ENCODE measurements at regions not wholly inside any gene's neighbourhood (a gene's known extent, or its start where the extent isn't known, plus 50 kb on each side); places are given as distances from the start of the nearest gene placed in this dataset.

- Mint-ChIP-seq H3K27me3 (ENCODE audit: unreplicated experiment) (peaks cover 8% of the 10 kb centered on the region), H3K4me1 (ENCODE audit: unreplicated experiment) (peaks cover 21% of the 10 kb centered on the region), H3K27ac (ENCODE audit: unreplicated experiment) (no peak overlapping the region), H3K9me3 (ENCODE audit: unreplicated experiment) (no peaks in the 10 kb centered on the region), H3K36me3 (ENCODE audit: low read depth, unreplicated experiment) (no peaks in the 10 kb centered on the region), H3K4me3 (ENCODE audit: unreplicated experiment) (no peak overlapping the region)
- no peak for DNase-seq (ENCODE audit: low spot score)
- no peak for TF ChIP-seq CTCF (IDR thresholded peaks at IDR 0.05; ENCODE audit: unreplicated experiment)
Observed at GRCh38 chr12:115450710-115451109, 766.7 kb upstream of the TBX3 start.

- DNase-seq (ENCODE audit: low spot score): no peak
- no peak for TF ChIP-seq CTCF (IDR thresholded peaks at IDR 0.05; ENCODE audit: unreplicated experiment)
- Mint-ChIP-seq H3K4me3 (ENCODE audit: unreplicated experiment) (no peak overlapping the region), H3K9me3 (ENCODE audit: unreplicated experiment) (no peaks in the 10 kb centered on the region), H3K27me3 (ENCODE audit: unreplicated experiment) (peaks cover 8% of the 10 kb centered on the region), H3K4me1 (ENCODE audit: unreplicated experiment) (peaks cover 21% of the 10 kb centered on the region), H3K36me3 (ENCODE audit: low read depth, unreplicated experiment) (no peaks in the 10 kb centered on the region), H3K27ac (ENCODE audit: unreplicated experiment) (no peak overlapping the region)
Observed at GRCh38 chr12:115450017-115450416, 766.0 kb upstream of the TBX3 start.

GRCh38 chr12:115449526-115449925 lies 765.6 kb upstream of the TBX3 start:
- Mint-ChIP-seq H3K9me3 (ENCODE audit: unreplicated experiment) (no peaks in the 10 kb centered on the region), H3K27ac (ENCODE audit: unreplicated experiment) (no peak overlapping the region), H3K36me3 (ENCODE audit: low read depth, unreplicated experiment) (no peaks in the 10 kb centered on the region), H3K4me3 (ENCODE audit: unreplicated experiment) (no peak overlapping the region), H3K4me1 (ENCODE audit: unreplicated experiment) (peaks cover 21% of the 10 kb centered on the region), H3K27me3 (ENCODE audit: unreplicated experiment) (peaks cover 8% of the 10 kb centered on the region)
- no peak for DNase-seq (ENCODE audit: low spot score)
- no peak for TF ChIP-seq CTCF (IDR thresholded peaks at IDR 0.05; ENCODE audit: unreplicated experiment)

GRCh38 chr12:115444346-115444745 lies 760.4 kb upstream of the TBX3 start:
- H3K9me3 Mint-ChIP-seq (ENCODE audit: unreplicated experiment): no peaks in the 10 kb centered on the region
- peaks cover 2% of the 10 kb centered on the region for H3K27me3 Mint-ChIP-seq (ENCODE audit: unreplicated experiment)
- no peak for TF ChIP-seq CTCF (IDR thresholded peaks at IDR 0.05; ENCODE audit: unreplicated experiment)
- H3K4me1 Mint-ChIP-seq (ENCODE audit: unreplicated experiment): no peaks in the 10 kb centered on the region
- no peak for DNase-seq (ENCODE audit: low spot score)
- H3K4me3 Mint-ChIP-seq (ENCODE audit: unreplicated experiment): no peak overlapping the region
- H3K27ac Mint-ChIP-seq (ENCODE audit: unreplicated experiment): no peak overlapping the region
- no peaks in the 10 kb centered on the region for H3K36me3 Mint-ChIP-seq (ENCODE audit: low read depth, unreplicated experiment)

- H3K9me3 Mint-ChIP-seq (ENCODE audit: unreplicated experiment): no peaks in the 10 kb centered on the region
- no peaks in the 10 kb centered on the region for H3K36me3 Mint-ChIP-seq (ENCODE audit: low read depth, unreplicated experiment)
- H3K27me3 Mint-ChIP-seq (ENCODE audit: unreplicated experiment): peaks cover 2% of the 10 kb centered on the region
- no peak for DNase-seq (ENCODE audit: low spot score)
- H3K4me3 Mint-ChIP-seq (ENCODE audit: unreplicated experiment): no peak overlapping the region
- TF ChIP-seq CTCF (IDR thresholded peaks at IDR 0.05; ENCODE audit: unreplicated experiment): no peak
- no peak overlapping the region for H3K27ac Mint-ChIP-seq (ENCODE audit: unreplicated experiment)
- H3K4me1 Mint-ChIP-seq (ENCODE audit: unreplicated experiment): no peaks in the 10 kb centered on the region
Observed at GRCh38 chr12:115443351-115443938, 759.5 kb upstream of the TBX3 start.
